SK-N-MC (cell line): ENCODE measurements at regions not wholly inside any gene's neighbourhood (a gene's known extent, or its start where the extent isn't known, plus 50 kb on each side); places are given as distances from the start of the nearest gene placed in this dataset.

Experiments used
- EZH2 ChIP-seq: fragments of 200-600 bp; sonication (generic); IDR thresholded peaks from one replicate; pipeline ENCODE4 v1.6.1; 2017; ENCODE audit warnings: antibody characterized with exemption
- FOXP2 ChIP-seq: optimal IDR thresholded peaks from 2 replicates; pipeline ENCODE3; 2011; ENCODE audit warnings: mild to moderate bottlenecking, moderate library complexity; ENCODE audit not compliant: insufficient read depth; ENCODE audit errors: extremely low read length, control extremely low read depth
- POLR2AphosphoS5 ChIP-seq: IDR thresholded peaks from 2 replicates; pipeline ENCODE4 v1.6.1; 2012; ENCODE audit warnings: mild to moderate bottlenecking, low read depth, low read length, borderline replicate concordance

- TF ChIP-seq EZH2 (no peak), POLR2AphosphoS5 (no peak), FOXP2 (no peak)
Observed at GRCh38 chr7:113783403-113783802, 135.4 kb downstream of the PPP1R3A start.
